GM12878 (cell line): ENCODE measurements at regions not wholly inside any gene's neighbourhood (a gene's known extent, or its start where the extent isn't known, plus 50 kb on each side); places are given as distances from the start of the nearest gene placed in this dataset.

Experiments
- ATAC-seq: fragments of 200-7000 bp; cut with Tn5 transposase; 3 replicates; pipeline ENCODE4 v1.9.1; 2020; ENCODE audit warnings: mild to moderate bottlenecking, moderate library complexity
- BruUV-seq: library from RNA; stranded (reverse); fragments of 400-500 nt; replicated peaks from 2 replicates; lab custom pipeline; 2021; lab: Mats Ljungman, UMichigan
- CTCF ChIA-PET: fragments of 300-600 bp; sonication (Branson Sonifier 250); formaldehyde crosslinking; extraction: SDS; loops from one replicate; lab custom pipeline; 2021; ENCODE audit warnings: inconsistent platforms; lab: Yijun Ruan, JAX
- POLR2A ChIA-PET: fragments of 350-600 bp; formaldehyde crosslinking; extraction: SDS; loops from one replicate; lab custom pipeline; 2021; ENCODE audit warnings: inconsistent platforms; lab: Charles Lee
- RAD21 ChIA-PET: fragments of 300-600 bp; sonication (Branson Sonifier 250); formaldehyde crosslinking; loops from one replicate; lab custom pipeline; 2023; ENCODE audit warnings: antibody characterized with exemption; ENCODE audit not compliant: unreplicated experiment; lab: Charles Lee
- SMC1A ChIA-PET: fragments of 300-600 bp; sonication (Branson Sonifier 250); formaldehyde crosslinking; loops from one replicate; lab custom pipeline; 2023; ENCODE audit not compliant: unreplicated experiment, uncharacterized antibody; lab: Charles Lee
- DNase-seq: peaks from one replicate; pipeline ENCODE4 v3.0.0-alpha.2; 2011; ENCODE audit warnings: low read depth, low spot score
- FAIRE-seq: peaks from 3 replicates; lab custom pipeline; 2011; peaks lifted over from hg19 to GRCh38; lab: Jason Lieb, UNC
- H2AFZ ChIP-seq: 2 replicates; pipeline ENCODE4 v1.6.0; 2011; ENCODE audit warnings: low read depth, low read length, control low read depth; ENCODE audit not compliant: control insufficient read depth
- H3K27ac ChIP-seq: 2 replicates; pipeline ENCODE4 v1.5.1; 2011; ENCODE audit warnings: control low read depth; ENCODE audit not compliant: control insufficient read depth, insufficient read depth
- H3K27me3 ChIP-seq, 2 experiments: replicated peaks in 1 of 2; 2 replicates each; pipeline versions ENCODE4 v1.6.0 to v1.6.1; 2011; ENCODE audit warnings: low read length in 1 of 2; ENCODE audit not compliant: control insufficient read depth in 2 of 2, insufficient read depth in 2 of 2
- H3K36me3 ChIP-seq, 2 experiments: 2 replicates each; pipeline ENCODE4 v1.5.1; 2011; ENCODE audit warnings: low read length in 1 of 2; ENCODE audit not compliant: control insufficient read depth in 2 of 2, insufficient read depth in 2 of 2
- H3K4me1 ChIP-seq: 2 replicates; pipeline ENCODE4 v1.6.1; 2011; ENCODE audit warnings: mild to moderate bottlenecking, low read length, moderate library complexity, mixed read lengths; ENCODE audit not compliant: control insufficient read depth, insufficient read depth
- H3K4me2 ChIP-seq: 2 replicates; pipeline ENCODE4 v1.6.0; 2011; ENCODE audit warnings: control low read depth; ENCODE audit not compliant: control insufficient read depth, insufficient read depth
- H3K4me3 ChIP-seq: fragments of 200-600 bp; sonication (generic); 2 replicates; pipeline ENCODE4 v1.5.1; 2016
- H3K79me2 ChIP-seq: 2 replicates; pipeline ENCODE4 v1.6.0; 2011; ENCODE audit warnings: low read length; ENCODE audit not compliant: control insufficient read depth, insufficient read depth
- H3K9ac ChIP-seq: 2 replicates; pipeline ENCODE4 v1.8.0; 2011; ENCODE audit warnings: low read length, control low read depth, mixed read lengths; ENCODE audit not compliant: control insufficient read depth, insufficient read depth
- H3K9me3 ChIP-seq: replicated peaks from 3 replicates; pipeline ENCODE4 v1.5.1; 2011; ENCODE audit warnings: mild to moderate bottlenecking, low read length; ENCODE audit not compliant: control insufficient read depth, insufficient read depth
- H4K20me1 ChIP-seq: 2 replicates; pipeline ENCODE4 v1.6.0; 2011; ENCODE audit not compliant: control insufficient read depth, insufficient read depth
- FOXM1 ChIP-seq: IDR thresholded peaks from 2 replicates; pipeline ENCODE4 v1.6.1; 2012; ENCODE audit warnings: low read depth, mild to moderate bottlenecking, inconsistent platforms, low read length, moderate library complexity
- MYB ChIP-seq: fragments of 150-350 bp; IDR thresholded peaks from 2 replicates; pipeline ENCODE4 v1.6.1; 2014; ENCODE audit warnings: mild to moderate bottlenecking, low read depth, low read length, borderline replicate concordance
- NR2F1 ChIP-seq: fragments of 450-650 bp; conservative IDR thresholded peaks from 2 replicates; pipeline ENCODE4 v1.6.1; 2017; ENCODE audit warnings: mild to moderate bottlenecking
- PAX5 ChIP-seq: IDR thresholded peaks from 2 replicates; pipeline ENCODE4 v1.6.1; 2011; ENCODE audit warnings: low read depth, low read length, borderline replicate concordance
- PML ChIP-seq: IDR thresholded peaks from 2 replicates; pipeline ENCODE4 v1.6.1; 2012; ENCODE audit warnings: low read length, inconsistent platforms
- SMAD5 ChIP-seq: IDR thresholded peaks from 2 replicates; pipeline ENCODE4 v1.6.1; 2016; ENCODE audit warnings: antibody characterized with exemption, low read depth
- SMARCA5 ChIP-seq: fragments of 450-650 bp; IDR thresholded peaks from 2 replicates; pipeline ENCODE4 v1.6.1; 2017; ENCODE audit warnings: mild to moderate bottlenecking
- in situ Hi-C: fragments of 300-500 bp; cut with MboI; formaldehyde crosslinking; loops from 9 replicates; pipeline ENCODE4 v1.14.3; 2018; ENCODE audit warnings: mixed read lengths
- intact Hi-C: fragments of 100-400 bp; cut with micrococcal nuclease; formaldehyde crosslinking; loops from one replicate; pipeline ENCODE4 v1.14.2; 2022; ENCODE audit not compliant: unreplicated experiment
- TF ChIP-seq, protein P1 (sequence below): fragments of 450-650 bp; IDR thresholded peaks from 2 replicates; pipeline ENCODE4 v1.6.1; 2017; ENCODE audit warnings: borderline replicate concordance
- TF ChIP-seq, protein P2 (sequence below): fragments of 450-650 bp; formaldehyde crosslinking; IDR thresholded peaks from 2 replicates; pipeline ENCODE4 v1.4.0; 2022; ENCODE audit warnings: mild to moderate bottlenecking, moderate library complexity
- TF ChIP-seq, protein P3 (sequence below): IDR thresholded peaks from 2 replicates; pipeline ENCODE4 v1.6.1; 2011; ENCODE audit warnings: low read depth, low read length, improper control_type of control experiment, borderline replicate concordance
- TF ChIP-seq, protein P4 (sequence below): fragments of 150-350 bp; IDR thresholded peaks from 2 replicates; pipeline ENCODE4 v1.6.1; 2014; ENCODE audit warnings: mild to moderate bottlenecking, low read depth, low read length

DNA sequence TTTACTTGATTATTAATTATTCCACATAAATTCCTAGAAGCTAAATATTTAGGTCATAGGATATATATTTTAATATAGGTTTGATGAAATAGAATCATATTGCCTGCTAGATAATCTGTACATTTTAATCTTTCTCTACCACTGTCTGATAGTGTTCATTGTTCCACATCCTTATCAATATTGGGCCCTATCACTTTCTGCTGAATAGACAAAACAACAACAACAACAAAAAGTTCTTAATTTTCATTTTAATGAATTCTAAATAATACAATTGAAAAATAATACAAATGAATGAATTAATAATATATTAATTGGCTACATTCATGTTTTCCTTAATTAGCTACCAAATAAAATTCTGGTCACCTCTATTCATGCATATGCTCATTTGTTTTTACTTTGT is 1437.2 kb downstream of the LRFN5 start:
- Histone ChIP-seq H3K4me1 (no peaks in the 10 kb centered on the region), H2AFZ (no peak overlapping the region), H3K9me3 (no peaks in the 10 kb centered on the region), H3K36me3 (no peaks in the 10 kb centered on the region), H4K20me1 (no peaks in the 10 kb centered on the region), H3K27me3 (no peaks in the 10 kb centered on the region), H3K27ac (no peak overlapping the region), H3K9ac (no peak overlapping the region), H3K79me2 (no peaks in the 10 kb centered on the region), H3K4me3 (no peak overlapping the region), H3K4me2 (no peak overlapping the region)
- in situ Hi-C loops (no loop called here), intact Hi-C loops (no loop called here)
- TF ChIP-seq PML: no peak
- TF ChIP-seq, protein P1, sequence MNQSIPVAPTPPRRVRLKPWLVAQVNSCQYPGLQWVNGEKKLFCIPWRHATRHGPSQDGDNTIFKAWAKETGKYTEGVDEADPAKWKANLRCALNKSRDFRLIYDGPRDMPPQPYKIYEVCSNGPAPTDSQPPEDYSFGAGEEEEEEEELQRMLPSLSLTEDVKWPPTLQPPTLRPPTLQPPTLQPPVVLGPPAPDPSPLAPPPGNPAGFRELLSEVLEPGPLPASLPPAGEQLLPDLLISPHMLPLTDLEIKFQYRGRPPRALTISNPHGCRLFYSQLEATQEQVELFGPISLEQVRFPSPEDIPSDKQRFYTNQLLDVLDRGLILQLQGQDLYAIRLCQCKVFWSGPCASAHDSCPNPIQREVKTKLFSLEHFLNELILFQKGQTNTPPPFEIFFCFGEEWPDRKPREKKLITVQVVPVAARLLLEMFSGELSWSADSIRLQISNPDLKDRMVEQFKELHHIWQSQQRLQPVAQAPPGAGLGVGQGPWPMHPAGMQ: no peak
- TF ChIP-seq SMARCA5: no peak
- TF ChIP-seq SMAD5: no peak
- TF ChIP-seq, protein P2, sequence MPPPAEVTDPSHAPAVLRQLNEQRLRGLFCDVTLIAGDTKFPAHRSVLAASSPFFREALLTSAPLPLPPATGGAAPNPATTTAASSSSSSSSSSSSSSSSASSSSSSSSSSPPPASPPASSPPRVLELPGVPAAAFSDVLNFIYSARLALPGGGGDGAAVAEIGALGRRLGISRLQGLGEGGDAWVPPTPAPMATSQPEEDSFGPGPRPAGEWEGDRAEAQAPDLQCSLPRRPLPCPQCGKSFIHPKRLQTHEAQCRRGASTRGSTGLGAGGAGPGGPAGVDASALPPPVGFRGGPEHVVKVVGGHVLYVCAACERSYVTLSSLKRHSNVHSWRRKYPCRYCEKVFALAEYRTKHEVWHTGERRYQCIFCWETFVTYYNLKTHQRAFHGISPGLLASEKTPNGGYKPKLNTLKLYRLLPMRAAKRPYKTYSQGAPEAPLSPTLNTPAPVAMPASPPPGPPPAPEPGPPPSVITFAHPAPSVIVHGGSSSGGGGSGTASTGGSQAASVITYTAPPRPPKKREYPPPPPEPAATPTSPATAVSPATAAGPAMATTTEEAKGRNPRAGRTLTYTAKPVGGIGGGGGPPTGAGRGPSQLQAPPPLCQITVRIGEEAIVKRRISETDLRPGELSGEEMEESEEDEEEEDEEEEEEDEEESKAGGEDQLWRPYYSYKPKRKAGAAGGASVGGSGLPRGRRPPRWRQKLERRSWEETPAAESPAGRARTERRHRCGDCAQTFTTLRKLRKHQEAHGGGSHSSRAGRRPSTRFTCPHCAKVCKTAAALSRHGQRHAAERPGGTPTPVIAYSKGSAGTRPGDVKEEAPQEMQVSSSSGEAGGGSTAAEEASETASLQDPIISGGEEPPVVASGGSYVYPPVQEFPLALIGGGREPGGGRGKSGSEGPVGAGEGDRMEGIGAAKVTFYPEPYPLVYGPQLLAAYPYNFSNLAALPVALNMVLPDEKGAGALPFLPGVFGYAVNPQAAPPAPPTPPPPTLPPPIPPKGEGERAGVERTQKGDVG (CRISPR knock-in tag): no peak
- TF ChIP-seq, protein P3, sequence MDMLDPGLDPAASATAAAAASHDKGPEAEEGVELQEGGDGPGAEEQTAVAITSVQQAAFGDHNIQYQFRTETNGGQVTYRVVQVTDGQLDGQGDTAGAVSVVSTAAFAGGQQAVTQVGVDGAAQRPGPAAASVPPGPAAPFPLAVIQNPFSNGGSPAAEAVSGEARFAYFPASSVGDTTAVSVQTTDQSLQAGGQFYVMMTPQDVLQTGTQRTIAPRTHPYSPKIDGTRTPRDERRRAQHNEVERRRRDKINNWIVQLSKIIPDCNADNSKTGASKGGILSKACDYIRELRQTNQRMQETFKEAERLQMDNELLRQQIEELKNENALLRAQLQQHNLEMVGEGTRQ: no peak
- no peak for TF ChIP-seq NR2F1
- TF ChIP-seq, protein P4, sequence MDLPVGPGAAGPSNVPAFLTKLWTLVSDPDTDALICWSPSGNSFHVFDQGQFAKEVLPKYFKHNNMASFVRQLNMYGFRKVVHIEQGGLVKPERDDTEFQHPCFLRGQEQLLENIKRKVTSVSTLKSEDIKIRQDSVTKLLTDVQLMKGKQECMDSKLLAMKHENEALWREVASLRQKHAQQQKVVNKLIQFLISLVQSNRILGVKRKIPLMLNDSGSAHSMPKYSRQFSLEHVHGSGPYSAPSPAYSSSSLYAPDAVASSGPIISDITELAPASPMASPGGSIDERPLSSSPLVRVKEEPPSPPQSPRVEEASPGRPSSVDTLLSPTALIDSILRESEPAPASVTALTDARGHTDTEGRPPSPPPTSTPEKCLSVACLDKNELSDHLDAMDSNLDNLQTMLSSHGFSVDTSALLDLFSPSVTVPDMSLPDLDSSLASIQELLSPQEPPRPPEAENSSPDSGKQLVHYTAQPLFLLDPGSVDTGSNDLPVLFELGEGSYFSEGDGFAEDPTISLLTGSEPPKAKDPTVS: no peak
- no peak for TF ChIP-seq FOXM1
- no peak for TF ChIP-seq PAX5
- no peak for TF ChIP-seq MYB
- BruUV-seq: no TSS peak
- no peak for FAIRE-seq
- SMC1A ChIA-PET: interaction anchor here (1.0 kb wide), 1 partner anchor 13 kb away, joined by 3 read pairs; no protein-coding TSS in a partner anchor
- DNase-seq: no peak
- POLR2A ChIA-PET: no interaction called here
- ATAC-seq: no peak
- RAD21 ChIA-PET: no interaction called here
- CTCF ChIA-PET: no interaction called here
